ENCODE measurements at regions not wholly inside any gene's neighbourhood (a gene's known extent, or its start where the extent isn't known, plus 50 kb on each side); places are given as distances from the start of the nearest gene placed in this dataset.

DNA sequence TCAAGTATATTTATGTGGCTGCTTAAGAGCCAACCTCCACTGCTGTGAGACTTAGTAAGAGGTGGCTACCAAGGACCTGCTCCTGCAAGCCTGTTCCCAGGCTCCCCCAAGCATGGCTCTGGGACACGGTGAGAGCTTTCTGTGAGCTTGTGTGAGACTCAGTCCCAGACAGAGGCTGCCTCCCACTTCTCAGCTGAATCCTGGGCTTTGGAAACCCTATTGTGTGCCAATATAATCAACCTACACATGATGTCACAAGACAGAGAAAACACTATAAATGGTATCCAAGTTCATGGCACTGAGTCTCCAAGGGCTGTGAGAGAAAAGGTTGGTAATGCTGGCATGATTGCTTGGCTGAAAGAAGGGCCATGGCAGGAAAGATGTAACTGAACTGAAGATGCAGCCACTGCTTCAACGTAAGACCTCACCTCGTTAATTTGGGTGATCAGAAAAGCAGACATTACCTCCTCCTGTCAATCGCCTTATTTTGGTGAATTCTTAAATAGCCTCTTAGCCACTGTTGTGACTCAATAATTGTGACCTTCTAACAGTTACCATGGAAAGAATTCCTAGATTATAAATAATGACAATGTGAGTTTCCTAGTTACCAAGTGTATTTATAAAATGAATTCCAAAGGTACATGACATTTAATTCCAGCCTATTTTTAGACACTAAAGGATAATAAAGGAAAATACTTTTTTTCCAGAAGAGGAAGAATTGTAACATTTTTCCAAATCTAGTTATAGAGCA is 332.0 kb downstream of the IRS2 start:
- no peak for DNase-seq (ENCODE audit: low read depth in 2 of 3, low spot score in 2 of 3)

DNA sequence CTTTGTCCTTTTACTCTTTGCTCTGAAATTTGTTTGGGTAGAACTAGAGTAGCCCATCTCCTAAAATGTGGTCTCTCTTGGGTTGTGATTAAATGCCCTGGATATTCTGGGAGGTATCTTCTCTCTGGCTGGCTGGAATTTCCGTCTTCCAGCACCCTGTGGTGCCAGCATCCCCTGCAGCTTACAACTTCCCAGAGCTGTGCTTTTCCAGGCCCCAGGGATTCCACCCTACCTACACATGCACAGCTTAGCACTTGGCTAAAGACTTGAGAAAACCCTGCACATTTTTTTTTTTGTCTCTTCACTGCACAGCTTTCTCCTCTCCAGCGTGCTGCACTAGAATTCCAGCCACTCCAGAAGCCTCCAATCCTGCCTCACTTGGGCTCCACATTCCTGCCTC is 334.7 kb downstream of the IRS2 start:
- DNase-seq (ENCODE audit: low read depth in 2 of 3, low spot score in 2 of 3), result no peak

DNA sequence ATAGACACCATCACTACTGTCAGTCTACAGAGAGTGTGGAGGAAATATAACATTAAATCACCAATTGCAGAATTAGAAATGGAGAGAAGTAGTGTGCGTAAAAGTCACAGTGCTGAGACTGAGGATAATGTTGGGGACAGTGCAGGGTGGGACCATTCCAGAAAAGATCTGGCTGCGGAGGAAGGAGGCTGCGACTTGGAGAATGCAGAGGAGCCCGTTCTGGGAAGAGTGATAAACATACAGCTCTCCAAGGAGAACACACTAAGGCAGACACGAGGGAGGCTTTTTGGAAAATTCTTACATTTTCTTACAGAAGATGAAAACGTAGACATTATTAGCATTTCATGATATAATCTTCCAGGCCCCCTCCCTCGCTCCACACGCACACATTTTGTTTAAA is 337.8 kb downstream of the IRS2 start:
- no peak for DNase-seq (ENCODE audit: low read depth in 2 of 3, low spot score in 2 of 3)

DNA sequence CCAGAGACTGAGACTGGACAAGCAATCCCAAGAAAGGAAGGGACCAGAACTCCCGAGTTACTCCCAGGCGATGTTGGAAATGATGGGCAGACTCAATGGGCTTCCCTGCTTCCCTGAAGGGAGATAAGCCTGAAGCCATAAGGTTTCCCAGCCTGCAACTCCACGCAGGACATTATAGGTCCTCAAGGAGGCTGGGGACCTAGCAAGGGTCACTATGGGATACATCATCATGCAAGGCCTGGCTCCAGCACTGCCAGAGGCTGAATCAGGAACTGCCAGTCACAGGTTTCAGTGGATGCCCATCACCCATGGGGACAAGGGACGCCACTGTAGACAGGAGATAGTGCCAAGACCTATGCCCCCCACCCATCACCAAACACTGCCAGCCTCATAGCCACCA is 338.7 kb downstream of the IRS2 start:
- DNase-seq (ENCODE audit: low read depth in 2 of 3, low spot score in 2 of 3), result no peak

DNA sequence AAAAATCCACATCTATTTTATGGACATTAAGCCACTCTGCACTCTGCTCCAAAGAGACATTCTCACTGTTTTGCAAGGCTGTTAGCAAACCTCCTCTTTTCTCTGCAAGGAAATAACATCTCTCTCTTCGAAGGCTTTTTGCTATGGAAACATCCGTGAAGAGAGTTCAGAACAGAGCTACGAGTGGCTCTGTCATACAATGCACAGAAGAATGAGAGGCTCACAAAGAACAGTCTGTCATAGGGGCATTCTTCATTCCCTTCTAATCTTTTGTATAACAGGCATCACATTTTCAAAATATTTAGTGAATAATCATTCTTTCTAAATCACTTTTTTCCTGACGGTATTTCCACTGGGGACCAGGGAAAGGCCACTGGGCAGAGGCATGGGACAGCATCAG is 346.1 kb downstream of the IRS2 start:
- DNase-seq (ENCODE audit: low read depth in 2 of 3, low spot score in 2 of 3), result no peak

DNA sequence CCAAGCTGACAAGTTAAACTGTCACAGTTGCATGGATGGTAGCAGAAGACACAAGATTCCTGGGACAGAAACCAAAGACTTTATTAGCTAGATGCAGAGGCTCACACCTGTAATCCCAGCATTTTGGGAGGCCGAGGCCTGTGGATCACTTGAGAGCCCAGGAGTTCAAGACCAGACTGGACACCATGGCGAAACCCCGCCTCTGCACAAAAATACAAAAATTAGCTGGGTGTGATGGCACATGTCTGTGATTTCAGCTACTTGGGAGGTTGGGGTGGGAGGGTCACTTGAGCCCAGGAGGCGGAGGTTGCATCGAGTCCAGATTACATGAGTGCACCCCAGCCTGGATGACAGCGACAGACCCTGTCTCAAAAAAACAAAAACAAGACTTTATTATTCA is 346.6 kb downstream of the IRS2 start:
- DNase-seq (ENCODE audit: low read depth in 2 of 3, low spot score in 2 of 3), result no peak

DNA sequence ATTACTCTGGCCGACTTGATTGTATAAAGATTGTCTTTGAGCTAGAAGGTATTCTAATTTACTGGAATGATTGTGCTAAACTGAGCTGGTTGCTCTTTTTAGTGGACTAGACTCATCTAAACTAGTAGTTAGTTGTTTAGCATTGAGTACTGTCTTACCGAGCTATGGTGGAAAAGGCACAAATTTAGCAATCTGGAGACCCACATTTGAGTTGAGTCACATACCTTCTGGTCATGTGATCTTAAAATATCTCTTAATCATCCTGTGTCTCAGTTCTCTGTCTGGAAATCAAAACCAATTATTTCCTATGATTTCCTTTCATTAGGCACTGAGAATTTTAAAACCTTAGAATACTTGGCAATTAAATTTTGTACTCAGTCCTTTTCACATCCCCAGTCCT is 349.5 kb downstream of the IRS2 start:
- DNase-seq (ENCODE audit: low read depth in 2 of 3, low spot score in 2 of 3), result no peak

DNA sequence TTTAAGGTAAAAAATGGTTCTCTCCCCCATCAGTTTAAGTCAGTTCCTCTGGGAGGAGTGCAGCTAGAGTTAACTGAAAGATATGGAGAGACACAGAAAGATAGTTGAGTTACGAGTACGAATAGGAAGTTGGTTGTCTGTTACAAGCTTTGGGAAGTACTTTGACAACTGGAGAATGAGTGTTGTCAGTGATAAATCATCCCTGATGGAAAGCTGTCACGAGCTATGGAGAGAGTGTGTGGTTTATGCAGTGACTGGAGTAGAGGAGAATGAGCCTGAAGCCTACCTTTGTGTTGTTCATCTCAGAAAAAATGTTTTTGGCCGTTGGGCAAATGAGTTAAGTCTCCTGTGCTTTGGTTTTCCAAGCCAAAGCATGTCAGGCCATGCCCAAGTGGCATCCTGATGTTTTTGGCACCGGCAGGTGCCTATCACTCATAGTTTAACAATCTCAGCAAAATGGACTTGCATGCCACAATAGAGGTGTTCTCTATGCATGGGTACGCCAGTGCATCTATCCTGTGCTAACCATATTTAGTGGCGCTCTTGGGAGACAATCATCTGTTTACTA is 350.2 kb downstream of the IRS2 start:
- no peak for DNase-seq (ENCODE audit: low read depth in 2 of 3, low spot score in 2 of 3)

DNA sequence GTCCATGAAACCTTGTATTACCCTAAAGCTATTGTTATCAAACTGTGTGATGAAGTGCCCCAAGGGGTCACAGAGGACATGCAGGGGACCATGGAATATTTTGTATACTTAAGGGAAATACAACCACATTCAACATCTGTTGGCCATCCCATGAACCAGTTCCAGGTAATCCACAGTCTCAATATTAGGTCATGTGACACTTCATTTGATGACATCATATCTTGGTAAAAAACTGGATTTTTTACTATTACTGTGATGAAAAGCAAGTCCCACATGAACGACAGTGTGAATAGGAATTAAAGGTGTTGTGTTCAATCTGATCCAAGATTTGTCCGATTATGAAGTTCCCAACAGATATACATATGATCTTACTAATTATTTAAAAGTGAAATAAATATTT is 355.2 kb downstream of the IRS2 start:
- no peak for DNase-seq (ENCODE audit: low read depth in 2 of 3, low spot score in 2 of 3)

DNA sequence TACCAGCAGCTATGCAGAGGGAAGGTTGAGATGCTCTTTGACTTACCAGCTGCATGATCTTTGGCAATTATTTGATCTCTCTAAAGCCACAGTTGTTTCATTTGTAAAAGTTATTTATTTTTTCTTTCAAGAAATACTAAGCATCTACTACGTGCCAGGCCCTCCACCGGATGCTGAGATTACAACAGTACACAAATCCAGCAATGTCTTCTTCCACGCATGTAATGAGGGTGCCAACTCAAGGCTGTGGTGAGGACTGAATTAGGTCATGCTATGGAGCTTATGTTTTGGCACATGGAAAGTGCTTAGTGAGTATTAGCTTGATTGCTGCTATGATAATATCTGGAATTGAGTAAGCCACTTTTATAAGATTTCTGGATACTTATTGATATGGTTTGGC is 358.2 kb downstream of the IRS2 start:
- DNase-seq (ENCODE audit: low read depth in 2 of 3, low spot score in 2 of 3), result no peak

DNA sequence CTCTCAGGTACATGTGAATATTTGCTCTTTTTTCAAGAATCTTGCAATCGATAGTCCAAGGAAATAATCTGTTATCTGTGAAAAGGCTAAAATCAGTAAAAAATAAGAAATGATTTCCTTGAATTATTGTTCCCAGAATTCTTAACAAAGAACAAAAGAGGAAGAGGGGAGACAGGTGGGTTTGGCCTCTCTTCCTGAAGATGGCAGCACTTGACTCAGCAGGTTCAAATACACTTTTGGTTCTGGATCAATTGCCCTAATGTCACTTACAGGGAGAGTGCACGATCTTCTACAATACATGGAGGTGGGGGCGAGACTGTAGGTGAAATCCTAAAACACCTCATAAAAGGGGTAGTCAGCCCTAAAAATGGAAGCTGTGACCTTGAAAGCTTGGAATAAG is 358.7 kb downstream of the IRS2 start:
- DNase-seq (ENCODE audit: low read depth in 2 of 3, low spot score in 2 of 3), result no peak

DNA sequence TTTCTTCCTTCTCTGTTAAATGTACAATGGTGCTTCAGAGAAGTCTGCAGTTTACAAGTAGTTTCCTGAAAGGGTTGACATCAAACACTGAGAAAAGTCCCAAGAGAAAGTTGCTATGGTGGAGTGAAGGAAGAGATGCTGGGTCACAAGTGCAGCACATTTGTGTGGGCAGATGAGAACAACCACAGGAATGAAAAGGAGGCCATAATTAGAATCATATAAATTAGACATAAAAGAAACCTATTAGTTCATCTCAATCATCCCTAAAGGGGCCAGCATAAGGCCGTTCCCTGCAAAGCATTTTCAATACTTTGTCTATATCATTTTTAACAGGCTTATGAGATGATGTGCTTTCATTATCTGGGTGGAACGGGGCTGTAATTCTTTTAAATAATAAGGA is 359.2 kb downstream of the IRS2 start:
- no peak for DNase-seq (ENCODE audit: low read depth in 2 of 3, low spot score in 2 of 3)

DNA sequence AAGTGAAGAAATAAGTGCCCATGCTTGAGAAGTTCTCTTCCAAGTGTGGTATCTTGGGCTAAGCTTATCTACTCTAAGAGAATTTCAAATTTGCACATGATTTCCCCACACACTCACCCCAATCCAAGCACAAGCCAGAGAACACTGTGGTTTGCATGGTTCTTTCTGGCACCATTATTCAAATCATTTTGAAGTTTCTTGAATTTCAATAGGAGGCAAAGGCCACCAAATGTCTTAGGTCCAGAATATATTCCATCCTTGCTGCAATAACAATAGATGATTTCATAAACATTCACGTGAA is 359.7 kb downstream of the IRS2 start:
- no peak for DNase-seq (ENCODE audit: low read depth in 2 of 3, low spot score in 2 of 3)

DNA sequence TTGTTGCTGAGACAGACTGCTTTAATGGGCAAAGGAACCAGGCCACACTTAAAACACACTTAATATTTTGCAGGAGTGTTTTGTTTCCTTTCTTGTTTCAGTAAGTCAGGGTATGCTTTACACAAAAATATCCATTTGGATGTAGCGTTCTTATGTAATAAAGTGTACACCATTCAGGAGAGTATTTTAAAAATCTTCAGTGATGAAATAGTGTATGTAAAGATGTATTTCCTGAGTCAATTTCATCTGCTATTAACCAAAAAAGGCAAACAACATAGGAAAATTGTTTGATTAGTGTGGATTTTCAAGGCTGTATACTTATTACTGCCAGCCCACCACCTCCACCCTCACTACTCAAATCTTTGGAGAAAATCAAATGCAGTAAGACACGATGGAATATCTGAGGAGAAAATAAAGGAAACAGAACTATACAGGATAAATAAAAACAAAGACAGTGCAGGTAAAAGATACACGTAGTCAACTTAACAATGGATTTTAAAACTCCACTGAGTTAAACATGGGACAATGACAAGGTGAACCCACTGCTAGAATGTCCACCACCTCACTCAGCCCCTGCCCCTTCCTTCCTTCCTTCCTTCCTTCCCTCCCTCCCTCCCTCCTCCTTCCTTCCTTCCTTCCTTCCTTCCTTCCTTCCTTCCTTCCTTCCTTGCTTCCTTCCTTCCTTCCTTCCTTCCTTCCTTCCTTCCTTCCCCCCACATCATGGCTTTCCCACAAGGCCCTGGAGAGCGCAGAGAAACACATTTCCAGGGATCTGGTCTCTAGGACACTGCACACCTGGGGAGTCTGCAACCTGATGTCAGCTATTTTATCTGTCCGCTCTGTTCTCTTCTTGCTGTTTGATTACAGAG is 360.3 kb downstream of the IRS2 start:
- DNase-seq (ENCODE audit: low read depth in 2 of 3, low spot score in 2 of 3), result no peak

DNA sequence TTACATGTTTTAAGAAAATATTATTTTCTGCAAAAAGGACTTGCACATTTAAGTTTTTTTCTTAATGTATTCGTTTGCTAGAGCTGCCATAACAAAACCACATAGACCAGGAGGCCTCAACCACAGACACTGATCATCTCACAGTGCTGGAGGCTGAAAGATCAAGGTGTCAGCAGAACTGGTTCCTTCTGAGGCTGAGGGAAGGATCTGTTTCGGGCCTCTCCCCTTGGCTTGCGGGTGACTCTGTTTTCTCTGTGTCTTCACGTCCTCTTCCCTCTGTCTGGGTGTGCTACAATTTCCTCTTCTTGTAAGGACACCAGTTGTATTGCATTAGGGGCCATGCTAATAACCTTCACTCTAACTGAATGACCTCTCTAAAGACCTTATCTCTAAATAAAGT is 364.2 kb downstream of the IRS2 start:
- DNase-seq (ENCODE audit: low read depth in 2 of 3, low spot score in 2 of 3), result no peak

DNA sequence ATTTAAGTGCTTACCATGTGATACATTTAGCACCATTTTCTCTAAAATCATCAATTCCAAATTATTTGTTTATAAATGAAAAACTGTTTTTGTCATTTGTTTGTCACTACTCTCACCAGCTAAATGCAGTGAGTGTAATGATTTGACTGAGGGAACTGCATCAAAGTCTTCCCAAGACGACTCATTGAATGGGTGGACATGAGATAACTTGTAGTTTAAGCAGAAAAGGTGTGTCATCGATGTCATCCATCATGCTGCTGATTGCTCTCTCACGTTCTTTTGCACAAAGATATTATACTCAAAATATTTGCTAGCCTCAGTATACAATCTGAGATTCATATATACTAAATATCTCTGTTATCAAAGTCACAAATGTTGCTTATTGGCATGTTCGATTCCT is 366.5 kb downstream of the IRS2 start:
- DNase-seq (ENCODE audit: low read depth in 2 of 3, low spot score in 2 of 3), result no peak

DNA sequence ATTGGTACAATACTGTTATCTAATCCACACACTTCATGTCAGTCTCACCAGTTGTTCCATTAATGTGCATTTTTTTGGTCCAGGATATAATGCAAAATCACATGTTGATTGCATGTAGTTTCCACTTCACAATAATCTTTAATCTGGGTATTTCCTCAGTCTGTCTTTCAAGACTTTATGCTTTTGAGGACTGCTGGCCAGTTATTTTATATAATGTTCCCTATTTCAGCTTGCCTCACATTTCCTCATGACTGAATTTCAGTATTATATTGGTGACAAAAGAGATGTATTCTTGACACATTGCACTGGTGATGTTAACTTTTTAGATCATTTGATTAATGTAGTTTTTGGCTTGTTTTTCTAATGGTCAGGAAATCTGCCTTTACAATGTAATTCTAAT is 368.3 kb downstream of the IRS2 start:
- no peak for DNase-seq (ENCODE audit: low read depth in 2 of 3, low spot score in 2 of 3)

DNA sequence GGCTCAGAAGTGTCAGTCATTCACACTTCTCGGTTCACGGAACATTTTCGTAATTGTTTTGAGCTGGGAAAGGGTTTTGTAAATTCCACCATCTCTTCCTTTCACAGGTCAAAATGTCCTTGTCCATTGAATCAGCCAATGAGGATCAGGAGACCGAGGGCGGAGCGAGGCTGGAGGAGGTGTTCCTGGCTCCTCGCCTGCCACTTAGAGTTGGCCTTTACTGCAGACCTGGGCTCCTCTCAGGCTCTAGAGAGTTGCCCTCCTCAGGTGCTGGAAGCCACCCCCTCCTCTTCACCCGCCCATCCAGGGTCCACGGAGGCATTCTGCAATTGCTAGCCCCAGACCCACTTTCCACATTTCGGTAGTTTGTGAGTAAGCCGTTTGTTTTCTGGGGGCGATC is 370.4 kb downstream of the IRS2 start:
- no peak for DNase-seq (ENCODE audit: low read depth in 2 of 3, low spot score in 2 of 3)

DNA sequence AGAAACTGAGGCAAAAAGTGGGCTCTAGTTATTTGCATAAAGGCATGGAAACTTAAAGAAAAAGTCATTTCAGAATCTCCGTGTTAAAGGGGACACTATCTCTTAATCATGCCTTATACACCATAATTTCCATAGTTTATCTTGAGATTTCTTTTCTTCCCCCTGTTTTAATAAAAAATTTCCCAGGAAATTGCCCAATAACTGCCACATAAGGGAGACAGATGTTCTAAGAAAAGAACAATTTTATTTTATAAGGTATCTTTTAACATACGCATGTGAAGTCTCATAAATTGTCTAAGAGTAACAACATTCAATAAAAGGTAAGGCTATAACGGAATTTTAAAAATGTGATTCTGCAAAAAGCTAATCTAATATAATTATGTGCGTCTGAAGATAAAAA is 371.3 kb downstream of the IRS2 start:
- DNase-seq (ENCODE audit: low read depth in 2 of 3, low spot score in 2 of 3), result no peak

DNA sequence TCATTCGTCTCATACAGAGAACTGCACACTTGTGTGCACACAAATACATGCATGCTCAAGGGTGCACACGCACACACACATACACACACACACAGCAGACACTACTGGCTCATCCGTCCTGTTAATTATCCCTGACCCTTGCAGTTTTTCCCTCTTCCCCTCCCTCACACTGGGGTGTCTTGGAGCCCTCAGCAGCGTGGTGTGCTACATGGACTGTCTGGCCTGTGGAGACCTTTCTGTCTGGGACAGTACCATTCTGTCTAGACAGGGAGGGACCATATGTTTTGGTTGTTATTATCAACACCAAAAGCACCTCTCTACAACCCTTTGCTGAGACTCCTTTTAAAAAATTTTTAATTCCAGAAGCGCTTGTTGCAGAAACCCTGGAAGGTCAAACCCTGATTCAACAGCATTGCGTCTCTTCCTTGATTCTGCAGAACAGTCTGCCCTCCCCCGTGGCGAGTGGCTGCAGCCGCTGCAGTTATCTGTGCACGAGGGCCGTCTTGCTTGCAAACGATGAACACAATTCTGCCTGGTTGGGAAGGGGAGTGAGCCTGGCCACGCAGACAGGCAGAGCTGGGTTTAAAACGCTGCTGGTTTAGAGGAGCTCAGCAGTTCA is 374.0 kb downstream of the IRS2 start:
- no peak for DNase-seq (ENCODE audit: low read depth in 2 of 3, low spot score in 2 of 3)

DNA sequence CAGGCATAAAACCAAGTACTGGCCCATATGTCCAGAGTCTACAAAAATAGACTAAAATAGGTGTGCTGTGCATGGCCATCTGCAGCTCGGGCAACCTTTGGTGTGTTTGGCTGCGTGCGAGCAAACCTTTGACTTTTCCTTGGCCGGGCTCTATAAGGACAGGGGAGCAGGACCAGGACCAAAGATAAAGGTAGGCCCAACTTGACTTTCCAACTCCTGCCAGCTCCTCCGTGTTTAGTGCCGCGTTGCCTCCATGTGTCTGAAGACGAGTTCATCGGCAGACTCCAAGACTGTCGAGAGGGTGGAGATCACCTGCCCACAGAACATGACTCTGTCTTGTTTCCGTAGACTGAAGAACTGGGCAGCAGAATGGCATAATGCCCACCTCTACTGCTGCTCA is 375.5 kb downstream of the IRS2 start:
- DNase-seq (ENCODE audit: low read depth in 2 of 3, low spot score in 2 of 3), result no peak

Measured in hematopoietic multipotent progenitor cell (in vitro differentiated cells).